CD4-positive, alpha-beta T cell treated with Interleukin-15 for 1 hour (primary cell): ENCODE measurements at regions not wholly inside any gene's neighbourhood (a gene's known extent, or its start where the extent isn't known, plus 50 kb on each side); places are given as distances from the start of the nearest gene placed in this dataset.
"Not testable (repeated sequence)": the region's sequence is repeated elsewhere in the genome, so short reads cannot be mapped to it uniquely, and the experiment has no call there.

Source experiments
- DNase-seq: peaks from one replicate; pipeline ENCODE4 v3.0.0-alpha.2; 2020

DNA sequence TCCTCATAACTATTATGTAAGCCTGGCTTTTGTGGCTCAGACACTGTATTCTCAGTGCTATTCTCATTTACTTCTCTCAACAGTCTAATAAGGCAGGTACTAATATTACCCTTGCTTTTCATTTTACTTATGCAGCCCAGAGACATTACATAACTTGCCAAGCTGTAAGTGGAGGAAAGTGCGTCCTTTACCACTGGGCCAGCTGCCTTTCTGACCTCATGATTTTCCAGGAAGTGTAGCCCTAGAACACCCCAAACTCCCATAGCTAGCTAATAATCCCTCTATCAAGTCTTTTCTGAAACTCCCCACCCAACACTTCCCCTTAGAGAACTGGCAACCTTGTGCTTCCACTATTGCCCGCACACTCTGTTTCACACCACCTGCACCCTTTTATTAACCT is 192.9 kb upstream of the HMHB1 start:
- no peak for DNase-seq

DNA sequence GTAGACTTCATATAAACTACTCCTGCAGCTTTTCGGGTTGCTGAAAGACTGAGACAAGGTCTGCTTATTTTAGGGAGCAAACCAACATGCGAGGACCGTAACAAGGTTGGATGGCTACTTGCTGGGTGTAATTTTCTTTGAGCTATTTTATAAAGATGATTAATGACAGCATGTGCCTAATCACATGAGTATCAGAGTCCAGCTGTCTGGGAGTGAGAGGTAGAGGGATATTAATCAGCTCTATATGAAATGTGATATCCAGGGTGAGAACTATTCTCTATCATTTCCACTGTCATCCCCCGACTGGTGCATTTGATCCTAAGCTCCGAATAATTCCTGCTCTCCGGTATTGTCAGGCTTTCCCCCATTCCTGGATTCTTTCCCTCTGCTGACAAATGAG is 193.8 kb upstream of the HMHB1 start:
- no peak for DNase-seq

DNA sequence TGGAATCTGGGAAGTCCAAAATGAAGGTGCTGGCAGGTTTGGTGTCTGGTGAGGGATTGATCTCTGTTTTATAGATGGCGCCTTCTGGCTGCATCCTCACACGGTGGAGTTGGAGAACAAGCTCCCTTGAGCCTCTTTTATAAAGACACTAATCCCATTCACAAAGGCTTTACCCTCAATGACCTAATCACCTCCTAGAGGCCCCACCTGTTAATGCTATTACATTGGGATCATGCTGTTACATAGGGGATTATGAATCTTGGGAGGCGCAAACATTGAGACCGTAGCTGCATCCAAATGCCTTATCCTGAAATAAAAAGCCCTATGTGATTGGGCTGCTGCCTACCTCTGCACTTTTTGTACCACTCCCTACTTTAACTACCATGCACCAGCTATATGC is 197.1 kb upstream of the HMHB1 start:
- DNase-seq = no peak

DNA sequence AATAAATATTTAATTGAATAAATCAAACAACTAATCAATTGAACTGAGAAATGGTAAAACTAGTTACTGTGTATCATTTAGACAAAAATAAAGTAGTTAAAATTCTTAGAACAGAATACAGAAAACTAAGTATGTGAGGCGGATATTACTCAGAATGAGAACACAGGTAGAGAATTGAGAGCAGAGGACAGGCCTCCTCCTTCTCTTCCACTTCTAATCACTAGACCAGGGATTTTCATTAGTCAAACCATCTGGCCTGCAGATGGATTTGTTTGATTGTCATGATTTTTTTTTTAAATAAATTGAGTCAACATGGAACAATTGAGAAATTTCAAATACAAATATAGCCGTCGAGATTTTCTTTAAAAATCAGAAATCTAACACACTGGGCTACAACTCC is 198.6 kb upstream of the HMHB1 start:
- DNase-seq = no peak

DNA sequence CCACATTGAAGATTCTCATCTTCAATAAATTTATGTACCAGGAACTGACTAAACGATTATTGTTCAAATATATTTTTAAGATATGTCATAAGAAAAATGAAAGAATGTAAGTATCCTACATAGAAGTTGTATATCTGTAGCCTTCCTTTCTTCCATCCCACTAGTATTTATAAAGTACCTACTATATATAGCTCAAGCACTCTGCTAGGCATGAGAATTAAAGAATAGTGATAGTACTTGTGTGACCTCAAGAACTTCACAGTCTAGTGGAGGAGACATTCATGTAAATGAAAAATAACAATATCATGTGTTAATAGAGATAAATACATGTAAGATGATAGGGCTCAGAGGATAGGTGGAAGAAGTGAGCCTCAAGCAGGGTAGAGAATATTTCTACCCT is 201.0 kb upstream of the HMHB1 start:
- no peak for DNase-seq

DNA sequence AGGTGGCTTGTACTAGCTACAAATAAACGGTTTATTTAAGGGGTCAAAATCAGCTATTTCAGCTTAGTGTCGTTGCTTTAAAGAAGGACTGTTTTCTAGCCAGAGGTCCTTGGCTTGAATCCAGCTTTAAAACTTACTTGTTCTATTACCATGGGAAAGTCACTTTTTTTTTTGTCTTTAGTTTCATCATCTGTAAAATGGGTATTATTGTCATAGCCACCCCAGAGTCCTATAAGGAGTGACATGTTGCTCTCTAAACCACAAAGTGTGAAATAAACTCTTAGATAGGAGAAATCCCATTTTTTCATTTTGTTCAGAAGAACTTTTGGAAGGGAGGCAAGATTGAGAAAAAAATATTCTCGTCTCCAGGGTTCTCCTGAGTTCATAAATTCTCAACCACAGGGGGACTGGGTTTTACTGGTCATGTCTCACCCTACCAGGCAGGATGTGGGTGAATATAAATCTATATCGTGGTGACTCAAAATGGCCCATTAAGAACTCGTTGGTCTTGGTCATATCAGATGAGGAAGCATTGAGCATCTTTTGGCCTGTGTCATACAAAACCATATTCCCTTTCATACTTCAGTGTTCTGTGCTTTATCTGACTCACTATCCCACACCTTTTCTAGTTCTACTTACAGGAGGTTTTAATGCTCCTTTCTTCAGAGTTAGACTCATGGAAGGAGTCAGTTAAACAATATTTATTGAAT is 202.7 kb upstream of the NR3C1 start:
- DNase-seq = no peak

DNA sequence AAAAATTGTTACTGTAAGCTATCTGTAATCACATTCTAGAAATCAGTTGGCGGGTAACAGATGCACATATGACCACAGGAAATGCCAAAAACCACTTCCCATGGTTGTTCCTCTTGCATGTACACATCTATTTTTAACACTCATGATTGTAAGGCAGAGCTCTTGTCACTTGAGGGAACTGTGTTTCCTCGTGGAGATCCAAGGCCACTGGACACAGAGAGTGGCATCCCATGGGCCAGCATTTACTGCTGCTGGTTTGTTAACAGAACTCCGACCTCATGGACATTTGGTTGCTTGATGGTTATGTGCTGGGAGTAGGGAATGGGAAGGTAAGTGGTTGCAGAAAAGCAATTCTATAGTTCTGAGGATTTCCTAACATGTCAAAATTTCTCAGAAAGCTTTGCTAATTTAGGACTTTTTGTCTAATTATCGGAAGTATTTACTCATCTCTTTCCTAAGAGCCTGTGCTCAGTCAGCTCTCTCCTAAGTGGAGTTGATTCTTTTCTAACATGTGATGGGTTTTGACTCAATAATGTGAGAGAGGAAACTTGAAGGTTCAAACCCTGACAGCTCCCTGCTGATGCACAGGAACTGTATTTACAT is 202.0 kb upstream of the NR3C1 start:
- peak; percentile 32 for DNase-seq

DNA sequence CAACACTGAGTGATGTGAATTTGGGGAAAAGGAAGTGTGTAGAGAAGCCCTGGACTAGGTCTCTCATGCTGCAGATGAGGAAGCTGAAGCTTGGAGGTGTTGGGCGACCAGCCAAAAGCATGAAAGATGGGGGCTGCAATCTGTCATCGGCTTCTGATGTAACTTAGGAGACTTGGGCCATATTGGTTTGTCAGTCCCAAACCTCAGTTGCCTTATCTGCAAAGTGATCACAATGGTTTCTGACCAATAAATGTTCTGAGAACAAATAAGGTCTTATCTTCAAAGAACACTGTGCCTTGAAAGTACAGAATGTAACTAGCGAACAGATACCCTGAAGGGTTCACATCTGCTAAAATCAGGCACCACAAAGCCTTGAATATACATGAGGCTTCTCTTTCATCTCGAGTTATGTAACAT is 198.4 kb upstream of the NR3C1 start:
- DNase-seq = no peak

DNA sequence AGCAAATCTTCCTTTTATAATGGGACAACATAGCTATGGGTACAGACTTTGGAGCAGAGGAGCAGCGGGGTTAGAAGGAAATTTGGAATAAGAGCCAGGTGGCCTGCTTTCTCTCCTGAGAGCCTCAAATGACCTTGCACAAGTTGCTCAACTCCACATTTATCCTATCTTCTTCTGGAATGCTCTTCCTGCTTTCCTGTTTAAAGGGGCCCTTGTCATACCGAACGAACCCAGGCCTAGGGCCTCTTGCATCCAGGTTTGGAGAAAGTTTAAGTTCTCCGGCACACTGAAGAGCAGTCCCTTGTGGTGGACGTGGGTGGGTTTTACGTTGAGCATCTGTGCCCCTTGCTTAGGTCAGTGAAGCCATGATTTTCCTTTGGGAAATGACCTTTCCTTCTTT is 197.9 kb upstream of the NR3C1 start:
- DNase-seq = no peak

DNA sequence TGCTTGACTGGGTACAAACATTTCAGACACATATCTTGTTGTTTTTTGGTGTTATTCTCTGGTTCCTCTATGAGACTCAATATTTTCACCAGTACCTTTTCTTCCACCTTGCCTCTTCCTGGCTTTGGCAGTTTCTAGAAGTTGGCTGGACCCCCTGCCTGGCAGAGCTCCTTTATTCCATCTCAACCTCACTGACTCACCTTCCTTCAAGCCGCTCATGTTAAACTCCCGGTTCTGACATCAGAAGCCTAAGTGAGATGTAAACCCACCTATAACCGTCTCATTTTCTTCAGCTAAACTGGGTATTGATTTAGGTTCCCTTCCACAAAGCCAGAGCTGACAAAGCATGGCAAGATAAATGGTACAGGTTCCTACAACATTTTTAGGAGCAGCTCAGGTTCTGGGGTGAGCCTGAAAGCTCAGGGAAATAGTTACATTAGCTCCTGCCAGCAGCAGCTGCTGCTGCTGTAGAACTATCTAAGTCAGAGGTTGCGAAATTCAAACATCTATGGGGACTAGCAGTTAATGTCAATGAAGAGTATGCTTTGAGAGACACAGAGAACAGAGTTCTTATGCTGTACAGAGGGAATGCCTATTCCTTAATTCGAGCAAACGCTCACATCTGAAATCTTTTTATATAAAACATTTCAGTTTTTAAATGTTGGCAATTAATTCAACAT is 197.1 kb upstream of the NR3C1 start:
- DNase-seq = no peak

DNA sequence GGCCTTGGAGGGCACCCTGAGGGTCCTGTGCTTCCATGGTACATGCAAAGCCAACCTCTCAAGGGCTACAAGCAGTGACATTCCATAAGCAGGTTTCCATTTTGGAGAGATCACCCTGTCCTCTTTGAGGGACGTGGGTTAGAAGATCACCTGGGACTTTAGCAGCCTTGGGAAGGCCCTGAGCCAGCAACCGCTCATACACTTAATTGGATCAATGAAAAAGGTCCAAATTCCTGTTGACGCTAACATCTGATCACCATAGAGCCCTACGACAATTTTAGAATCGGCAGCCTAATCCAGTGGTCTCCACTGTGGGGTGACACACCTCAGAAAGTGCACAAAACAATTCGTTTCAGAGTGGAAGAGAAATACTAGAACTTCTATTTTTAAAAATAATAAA is 196.0 kb upstream of the NR3C1 start:
- no peak for DNase-seq

DNA sequence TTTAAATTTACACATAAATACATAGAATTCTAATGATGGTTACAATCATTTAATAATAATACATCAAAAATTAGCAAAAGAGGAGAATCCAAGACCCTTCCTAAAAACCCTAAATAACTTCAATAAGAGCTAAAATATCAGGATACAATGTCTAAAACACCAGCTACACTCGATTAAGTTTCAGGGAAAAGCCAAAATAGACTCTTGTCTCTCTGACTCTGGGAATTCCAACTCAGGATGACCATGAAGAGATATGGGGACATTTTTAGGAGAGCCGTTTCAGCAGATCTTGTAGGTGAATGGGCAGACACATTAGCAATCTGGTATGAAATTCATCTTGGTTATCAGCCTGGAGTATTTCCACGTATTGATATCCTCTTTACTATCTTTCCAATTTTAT is 193.3 kb upstream of the NR3C1 start:
- no peak for DNase-seq

DNA sequence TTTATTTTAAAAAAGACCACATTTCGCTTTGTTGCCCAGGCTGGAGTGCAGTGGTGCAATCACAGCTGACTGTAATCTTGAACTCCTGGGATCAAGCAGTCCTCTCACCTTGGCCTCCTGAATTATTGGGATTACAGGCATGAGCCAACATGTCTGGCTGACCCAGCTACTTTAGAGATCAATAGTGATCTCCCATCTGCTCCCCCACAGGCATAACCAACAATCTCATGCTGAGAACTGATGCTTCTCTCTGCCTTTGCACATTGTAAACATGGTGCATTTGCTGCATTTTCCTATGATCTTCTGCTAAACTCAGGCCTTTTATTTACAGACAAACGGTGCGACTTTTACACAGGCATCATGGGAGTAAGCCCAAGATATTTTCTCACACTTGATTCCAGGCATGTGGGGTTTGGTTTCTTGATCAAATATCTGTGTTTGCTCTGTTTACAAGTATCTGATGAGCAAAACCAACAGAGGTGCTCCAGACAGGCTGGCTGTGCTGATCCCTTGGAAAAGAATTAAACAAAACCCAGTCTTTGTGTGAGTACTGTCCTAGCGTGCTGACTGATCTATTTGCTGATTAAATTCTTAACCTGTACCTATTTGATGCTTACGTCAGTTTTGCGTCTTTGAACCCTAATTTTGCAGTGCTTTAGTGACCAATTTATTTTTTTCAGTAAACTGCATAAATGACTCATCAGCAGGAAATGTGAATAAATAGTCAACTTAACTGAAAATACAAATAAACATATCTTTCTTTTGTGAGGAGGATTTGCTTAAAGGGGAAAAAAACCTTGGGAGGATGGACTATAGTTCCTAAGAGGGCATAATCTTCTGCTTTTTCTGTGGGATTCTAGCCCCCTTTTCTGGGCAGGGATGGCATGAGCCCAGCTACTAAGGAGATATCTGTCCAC is 191.7 kb upstream of the NR3C1 start:
- no peak for DNase-seq

DNA sequence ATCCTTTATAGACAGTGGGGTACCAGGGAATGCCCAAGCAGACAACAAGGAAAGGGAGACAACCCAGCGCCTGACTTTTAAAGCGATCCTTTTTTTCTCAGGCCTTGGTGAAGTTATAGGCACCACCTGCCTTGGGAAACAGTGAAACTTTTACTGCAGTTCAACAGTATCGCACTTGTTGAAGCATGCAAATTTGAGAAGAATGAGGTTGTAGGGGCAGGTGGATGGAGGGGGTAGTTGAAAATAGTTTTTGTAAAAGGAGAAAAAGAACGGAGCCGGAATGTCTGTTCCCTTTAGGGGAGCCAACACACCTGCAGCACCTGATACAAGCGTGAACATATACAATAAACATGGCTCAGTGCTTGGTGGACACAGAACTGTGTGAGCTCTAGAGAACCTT is 190.2 kb upstream of the NR3C1 start:
- DNase-seq = no peak

DNA sequence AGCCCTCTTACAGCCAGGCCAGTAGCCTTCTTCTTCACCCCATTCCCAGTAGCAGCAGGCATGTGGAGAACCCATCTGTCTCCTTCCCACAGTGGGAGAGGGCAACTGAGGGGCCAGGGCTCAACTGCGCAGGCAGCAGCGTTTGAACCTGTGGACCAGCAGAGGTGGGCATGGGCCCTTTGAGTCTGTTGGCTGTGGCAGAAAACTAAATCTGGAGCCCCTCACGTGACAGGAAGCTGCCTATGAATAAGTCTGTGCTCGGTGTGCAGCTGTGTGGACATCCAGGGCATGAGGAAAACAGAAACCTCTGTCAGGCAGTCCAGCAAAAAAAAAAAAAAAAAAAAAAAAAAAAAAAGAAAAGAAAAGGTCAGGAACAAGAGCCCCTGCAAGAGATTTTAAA is 189.2 kb upstream of the NR3C1 start:
- DNase-seq = no peak

DNA sequence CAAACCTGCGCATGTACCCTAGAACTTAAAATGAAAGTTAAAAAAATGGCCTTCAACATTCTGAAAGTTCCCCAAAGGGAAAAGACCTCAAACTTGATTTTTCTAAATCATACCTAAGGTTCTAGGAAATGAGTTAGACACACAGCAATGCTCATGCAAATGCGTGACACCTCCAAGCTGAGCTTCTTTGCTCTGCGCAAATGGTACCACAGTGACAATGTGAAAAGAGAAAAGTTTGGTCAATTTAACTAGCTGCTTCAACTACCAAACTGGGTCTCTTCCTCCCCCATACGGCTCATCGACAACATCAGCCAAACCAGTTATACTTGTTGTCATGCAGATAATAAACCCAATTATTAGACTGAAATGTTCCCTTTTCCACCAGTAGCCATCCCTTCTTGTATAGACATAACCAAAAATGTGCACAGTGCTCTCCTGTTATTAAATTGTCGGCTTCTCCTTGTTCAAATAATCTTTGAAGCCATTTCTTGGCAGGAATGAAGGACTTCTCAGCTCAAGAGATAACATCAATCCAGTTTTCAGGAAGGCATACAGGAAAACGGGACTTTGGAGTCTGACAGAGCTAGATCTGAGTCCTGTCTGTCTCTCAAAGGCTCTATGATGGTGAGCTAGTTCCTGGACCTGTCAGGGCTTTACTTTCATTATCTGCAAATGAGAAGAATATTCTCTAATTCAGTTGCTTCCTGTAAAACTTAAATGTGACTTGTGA is 185.6 kb upstream of the NR3C1 start:
- no peak for DNase-seq

DNA sequence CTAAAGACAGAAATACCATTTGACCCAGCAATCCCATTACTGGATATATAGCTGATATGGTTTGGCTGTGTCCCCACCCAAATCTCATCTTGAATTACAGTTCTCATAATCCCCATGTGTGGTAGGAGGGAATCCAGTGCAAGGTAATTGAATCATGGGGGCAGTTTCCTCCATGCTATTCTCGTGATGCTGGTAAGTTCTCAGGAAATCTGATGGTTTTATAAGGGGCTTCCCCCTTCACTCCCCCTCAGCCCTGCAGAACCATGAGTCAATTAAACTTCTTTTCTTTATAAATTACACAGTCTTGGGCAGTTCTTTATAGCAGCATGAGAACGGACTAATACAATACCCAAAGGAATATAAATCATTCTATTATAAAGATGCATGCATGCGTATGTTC is 184.6 kb upstream of the NR3C1 start:
- DNase-seq = not testable (repeated sequence)

DNA sequence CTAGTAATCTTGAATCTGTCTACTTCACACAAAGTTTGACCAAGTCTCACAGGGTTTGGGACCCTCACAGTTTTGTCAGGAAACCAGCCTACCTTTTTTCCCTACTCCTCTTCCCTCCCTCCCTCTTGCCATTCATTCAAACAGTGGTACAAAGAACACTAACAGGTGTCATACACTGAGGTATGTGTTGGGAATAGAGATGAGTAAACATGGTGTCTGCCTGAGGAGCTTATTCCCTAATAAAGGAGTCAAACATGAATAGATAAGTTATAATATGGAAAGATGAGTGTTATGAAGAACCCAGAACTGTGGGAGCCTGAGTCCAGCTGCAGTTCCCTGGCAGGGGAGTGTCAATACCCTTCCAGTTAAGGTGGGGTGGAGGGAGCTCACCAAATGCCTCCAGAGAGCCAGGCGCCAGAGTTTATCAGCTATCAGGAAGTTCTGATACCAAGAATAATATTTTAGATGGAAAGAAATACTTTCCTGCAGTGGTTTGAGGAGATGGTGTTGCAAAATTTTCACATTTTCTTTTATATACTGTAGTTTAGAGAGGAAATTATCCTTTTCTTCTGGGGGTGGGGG is 183.4 kb upstream of the NR3C1 start:
- no peak for DNase-seq

DNA sequence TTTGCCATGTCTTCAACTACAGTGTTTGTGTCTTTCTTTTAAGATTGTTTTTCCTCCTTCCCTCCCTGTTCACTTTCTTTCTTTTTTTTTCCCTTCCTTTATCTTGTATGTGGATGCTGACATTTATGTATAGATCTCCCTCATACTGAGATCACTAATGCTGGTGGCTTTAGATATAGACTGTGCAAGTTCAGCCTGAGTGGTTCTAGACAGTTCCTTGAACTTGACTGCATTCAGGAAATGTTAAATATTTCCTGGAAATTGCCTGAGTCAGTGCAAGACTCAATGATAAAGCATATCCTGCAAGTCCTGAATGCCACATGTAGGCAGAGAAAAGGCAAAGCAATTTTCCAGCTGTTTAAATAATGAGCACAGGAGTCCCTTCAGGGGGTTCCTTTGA is 182.5 kb upstream of the NR3C1 start:
- no peak for DNase-seq

DNA sequence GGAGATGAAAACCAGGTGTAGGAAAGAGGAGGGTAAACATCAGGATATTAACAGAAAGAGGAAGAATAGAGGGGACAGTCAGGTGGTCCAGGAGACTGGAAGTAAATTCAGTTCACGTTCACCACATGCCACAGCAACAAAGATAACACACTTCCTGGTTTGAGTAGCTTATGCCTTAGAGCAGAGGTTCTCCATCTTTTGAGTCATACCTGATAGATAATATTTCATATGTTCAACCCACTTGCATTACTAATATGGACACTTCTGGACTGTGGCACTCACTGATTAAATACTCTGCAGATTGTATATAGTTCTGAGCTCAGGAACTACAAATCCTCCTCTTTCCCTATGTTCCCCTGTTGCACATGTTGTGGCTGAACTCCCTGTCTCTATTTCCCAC is 179.9 kb upstream of the NR3C1 start:
- no peak for DNase-seq

DNA sequence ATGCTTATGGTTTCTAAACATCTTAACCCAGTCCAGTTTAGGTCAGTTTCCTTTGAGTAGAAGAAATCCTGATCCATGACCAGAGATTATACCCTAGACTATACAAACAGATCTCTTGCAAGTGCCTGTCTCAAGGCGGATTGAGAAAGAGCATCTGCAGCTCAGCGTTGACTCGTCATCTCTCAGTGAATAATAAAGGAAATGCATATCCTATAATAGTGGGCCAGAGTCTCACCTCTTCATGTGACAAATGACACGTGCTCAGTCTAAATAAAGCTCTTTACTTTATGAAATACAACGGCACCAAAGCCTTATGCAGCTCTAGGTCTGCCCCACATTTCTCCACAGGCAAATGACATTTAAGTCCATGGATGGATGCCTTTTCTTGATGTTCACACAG is 179.4 kb upstream of the NR3C1 start:
- no peak for DNase-seq

DNA sequence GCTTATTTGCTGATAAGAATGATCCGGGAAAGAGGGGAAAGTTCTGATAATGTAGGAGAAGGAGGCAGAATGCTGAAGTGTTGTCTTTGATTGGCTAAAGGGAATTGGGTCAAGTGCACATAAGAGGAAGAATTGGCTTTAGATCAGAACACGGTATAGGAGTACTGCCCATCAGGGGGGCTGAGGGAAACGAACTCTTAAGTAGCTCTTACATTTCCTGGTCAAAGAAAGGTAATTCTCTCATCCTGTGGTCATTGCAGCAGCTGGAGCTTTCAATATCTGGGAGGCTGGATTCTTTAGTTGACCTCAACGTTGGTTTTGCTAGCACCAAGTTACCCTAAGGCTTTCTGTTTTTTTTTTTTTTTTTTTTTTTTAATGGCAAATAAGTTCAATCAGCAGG is 178.7 kb upstream of the NR3C1 start:
- no peak for DNase-seq
